Brain microvascular endothelial cell (primary cell): ENCODE measurements at regions not wholly inside any gene's neighbourhood (a gene's known extent, or its start where the extent isn't known, plus 50 kb on each side); places are given as distances from the start of the nearest gene placed in this dataset.
"Not testable (repeated sequence)": the region's sequence is repeated elsewhere in the genome, so short reads cannot be mapped to it uniquely, and the experiment has no call there.

Experiments used
- DNase-seq: peaks from one replicate; pipeline ENCODE4 v3.0.0-alpha.2; 2020
- H3K27ac ChIP-seq: fragments of 250-450 bp; sonication (Bioruptor Pico); 2 replicates; pipeline ENCODE4 v1.5.1; 2020; ENCODE audit warnings: mild to moderate bottlenecking, moderate library complexity
- H3K27me3 ChIP-seq: fragments of 250-450 bp; sonication (Bioruptor Pico); replicated peaks from 2 replicates; pipeline ENCODE4 v1.5.1; 2020; ENCODE audit warnings: mild to moderate bottlenecking
- H3K36me3 ChIP-seq: fragments of 250-450 bp; sonication (Bioruptor Pico); replicated peaks from 2 replicates; pipeline ENCODE4 v1.5.1; 2020; ENCODE audit warnings: mild to moderate bottlenecking
- H3K4me3 ChIP-seq: 2 replicates; pipeline ENCODE4 v1.5.1; 2011; ENCODE audit warnings: low read depth, mild to moderate bottlenecking, control low read depth, low read length, moderate library complexity
- in situ Hi-C: cut with HindIII; loops from 2 replicates; pipeline ENCODE4 v1.10.0; 2017; ENCODE audit warnings: low sequenced_read_pairs, low pct_ligation_motif_present
- TF ChIP-seq, protein P1 (sequence below): IDR thresholded peaks from 2 replicates; pipeline ENCODE4 v1.5.1; 2011; ENCODE audit warnings: low read depth, mild to moderate bottlenecking, moderate library complexity, low read length, control low read depth, inconsistent platforms; ENCODE audit errors: missing control alignments

DNA sequence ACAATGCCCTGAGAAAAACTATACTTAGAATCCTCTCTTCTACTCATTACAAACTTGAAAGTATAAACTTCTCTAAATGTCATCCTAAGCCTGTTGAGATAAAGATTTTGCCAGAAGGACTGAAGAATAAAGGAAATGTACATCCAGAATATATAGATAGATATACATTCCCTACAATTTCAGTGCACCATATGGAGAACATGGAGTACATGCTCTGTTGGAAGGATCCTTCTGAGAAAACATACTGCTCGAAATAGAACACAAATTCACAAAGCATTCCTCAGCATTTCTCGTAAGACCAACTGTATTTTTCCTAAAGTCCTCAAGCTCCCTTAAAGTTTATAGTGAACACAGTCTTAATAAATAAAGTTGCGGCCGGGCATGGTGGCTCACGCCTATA is 69.7 kb upstream of the RASA1 start:
- H3K36me3 ChIP-seq, result no peaks in the 10 kb centered on the region
- TF ChIP-seq, protein P1, sequence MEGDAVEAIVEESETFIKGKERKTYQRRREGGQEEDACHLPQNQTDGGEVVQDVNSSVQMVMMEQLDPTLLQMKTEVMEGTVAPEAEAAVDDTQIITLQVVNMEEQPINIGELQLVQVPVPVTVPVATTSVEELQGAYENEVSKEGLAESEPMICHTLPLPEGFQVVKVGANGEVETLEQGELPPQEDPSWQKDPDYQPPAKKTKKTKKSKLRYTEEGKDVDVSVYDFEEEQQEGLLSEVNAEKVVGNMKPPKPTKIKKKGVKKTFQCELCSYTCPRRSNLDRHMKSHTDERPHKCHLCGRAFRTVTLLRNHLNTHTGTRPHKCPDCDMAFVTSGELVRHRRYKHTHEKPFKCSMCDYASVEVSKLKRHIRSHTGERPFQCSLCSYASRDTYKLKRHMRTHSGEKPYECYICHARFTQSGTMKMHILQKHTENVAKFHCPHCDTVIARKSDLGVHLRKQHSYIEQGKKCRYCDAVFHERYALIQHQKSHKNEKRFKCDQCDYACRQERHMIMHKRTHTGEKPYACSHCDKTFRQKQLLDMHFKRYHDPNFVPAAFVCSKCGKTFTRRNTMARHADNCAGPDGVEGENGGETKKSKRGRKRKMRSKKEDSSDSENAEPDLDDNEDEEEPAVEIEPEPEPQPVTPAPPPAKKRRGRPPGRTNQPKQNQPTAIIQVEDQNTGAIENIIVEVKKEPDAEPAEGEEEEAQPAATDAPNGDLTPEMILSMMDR, result no peak
- no peak overlapping the region for H3K4me3 ChIP-seq
- H3K27me3 ChIP-seq, result no peaks in the 10 kb centered on the region
- no peak for DNase-seq
- H3K27ac ChIP-seq, result no peak overlapping the region
- in situ Hi-C loops, result no loop called here

DNA sequence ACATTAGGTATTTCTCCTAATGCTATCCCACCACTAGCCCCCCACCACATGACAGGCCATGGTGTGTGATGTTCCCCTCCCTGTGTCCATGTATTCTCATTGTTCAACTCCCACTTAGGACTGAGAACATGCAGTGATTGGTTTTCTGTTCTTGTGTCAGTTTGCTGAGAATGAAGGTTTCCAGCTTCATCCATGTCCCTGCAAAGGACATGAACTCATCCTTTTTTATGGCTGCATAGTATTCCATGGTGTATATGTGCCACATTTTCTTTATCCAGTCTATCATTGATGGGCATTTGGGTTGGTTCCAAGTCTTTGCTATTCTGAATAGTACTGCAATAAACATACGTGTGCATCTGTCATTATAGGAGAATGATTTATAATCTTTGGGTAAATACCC is 68.4 kb upstream of the RASA1 start:
- in situ Hi-C loops, H3K27ac ChIP-seq, H3K4me3 ChIP-seq, H3K36me3 ChIP-seq, DNase-seq, H3K27me3 ChIP-seq: not testable (repeated sequence)

DNA sequence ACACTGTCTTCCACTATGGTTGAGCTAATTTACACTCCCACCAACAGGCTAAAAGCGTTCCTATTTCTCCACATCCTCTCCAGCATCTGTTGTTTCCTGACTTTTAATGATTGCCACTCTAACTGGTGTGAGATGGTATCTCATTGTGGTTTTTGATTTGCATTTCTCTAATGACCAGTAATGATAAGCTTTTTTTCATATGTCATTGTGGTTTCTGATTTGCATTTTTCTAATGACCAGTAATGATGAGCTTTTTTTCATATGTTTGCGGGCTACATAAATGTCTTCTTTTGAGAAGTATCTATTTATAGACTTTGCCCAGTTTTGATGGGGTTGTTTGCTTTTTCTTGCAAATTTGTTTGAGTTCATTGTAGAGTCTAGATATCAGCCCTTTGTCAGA is 68.0 kb upstream of the RASA1 start:
- H3K36me3 ChIP-seq, in situ Hi-C loops, H3K4me3 ChIP-seq, DNase-seq, H3K27ac ChIP-seq, H3K27me3 ChIP-seq: not testable (repeated sequence)

DNA sequence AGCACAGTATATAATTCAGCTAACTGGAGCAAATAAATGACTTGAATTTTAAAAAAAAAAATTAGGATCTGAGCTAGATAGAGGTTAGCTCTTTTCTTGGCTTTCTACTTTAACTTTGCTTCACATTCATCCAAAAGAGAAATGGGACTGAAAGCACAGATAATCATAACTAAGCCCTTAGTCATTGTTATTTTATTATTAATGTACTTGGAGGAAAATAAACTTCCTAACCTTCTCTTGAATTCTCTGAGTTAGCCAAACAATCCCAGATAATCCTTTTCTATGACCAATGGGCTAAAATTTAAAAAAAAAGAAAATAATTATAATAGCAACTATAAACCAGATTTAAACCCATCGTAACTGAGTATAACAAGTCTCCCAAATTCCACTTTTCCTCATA is 57.6 kb upstream of the RASA1 start:
- H3K4me3 ChIP-seq, result no peak overlapping the region
- in situ Hi-C loops, result no loop called here
- TF ChIP-seq, protein P1, result no peak
- no peak for DNase-seq
- no peaks in the 10 kb centered on the region for H3K27me3 ChIP-seq
- H3K27ac ChIP-seq, result no peak overlapping the region
- no peaks in the 10 kb centered on the region for H3K36me3 ChIP-seq

DNA sequence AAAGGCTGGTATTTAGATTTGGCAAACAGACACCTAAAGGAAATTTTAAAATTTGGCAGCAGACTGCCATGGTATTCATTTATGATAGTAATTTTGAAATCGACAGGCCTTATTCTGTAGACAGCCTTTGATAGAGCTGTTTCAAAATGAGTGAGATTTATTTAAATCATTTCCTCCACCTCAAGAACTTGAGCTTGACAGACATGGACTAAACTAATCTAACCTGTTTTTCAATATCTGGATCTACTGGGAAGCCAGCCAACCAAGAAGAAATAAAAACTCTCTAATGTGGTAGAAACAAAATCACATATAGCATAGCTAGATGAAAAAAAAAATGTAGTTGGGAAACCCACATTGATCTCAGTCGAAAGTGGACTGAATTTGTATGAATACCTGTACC is 56.9 kb upstream of the RASA1 start:
- Histone ChIP-seq H3K36me3 (no peaks in the 10 kb centered on the region), H3K27ac (no peak overlapping the region), H3K4me3 (no peak overlapping the region), H3K27me3 (no peaks in the 10 kb centered on the region)
- TF ChIP-seq, protein P1, result no peak
- in situ Hi-C loops, result no loop called here
- no peak for DNase-seq

DNA sequence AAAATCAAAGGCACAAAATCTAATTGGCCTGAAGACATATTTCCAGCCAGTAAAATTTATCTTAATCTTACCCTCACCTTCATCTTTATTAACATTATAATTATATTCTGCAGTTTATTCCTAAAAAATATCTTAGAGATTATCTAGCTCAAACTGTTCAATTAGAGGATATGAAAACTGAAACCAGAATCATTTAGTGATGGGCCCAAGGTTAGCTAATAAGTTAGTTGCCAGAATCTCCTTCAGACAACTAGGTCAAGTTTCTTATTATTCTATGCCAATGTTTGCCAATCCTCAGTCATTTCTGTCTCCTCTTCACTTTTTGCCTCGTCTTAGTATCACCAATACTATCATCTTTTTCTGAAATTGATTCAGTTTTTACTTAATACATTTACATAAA is 56.0 kb upstream of the RASA1 start:
- no peaks in the 10 kb centered on the region for H3K27me3 ChIP-seq
- in situ Hi-C loops, result no loop called here
- no peak overlapping the region for H3K27ac ChIP-seq
- no peak for DNase-seq
- H3K4me3 ChIP-seq, result no peak overlapping the region
- no peaks in the 10 kb centered on the region for H3K36me3 ChIP-seq
- TF ChIP-seq, protein P1, result no peak

DNA sequence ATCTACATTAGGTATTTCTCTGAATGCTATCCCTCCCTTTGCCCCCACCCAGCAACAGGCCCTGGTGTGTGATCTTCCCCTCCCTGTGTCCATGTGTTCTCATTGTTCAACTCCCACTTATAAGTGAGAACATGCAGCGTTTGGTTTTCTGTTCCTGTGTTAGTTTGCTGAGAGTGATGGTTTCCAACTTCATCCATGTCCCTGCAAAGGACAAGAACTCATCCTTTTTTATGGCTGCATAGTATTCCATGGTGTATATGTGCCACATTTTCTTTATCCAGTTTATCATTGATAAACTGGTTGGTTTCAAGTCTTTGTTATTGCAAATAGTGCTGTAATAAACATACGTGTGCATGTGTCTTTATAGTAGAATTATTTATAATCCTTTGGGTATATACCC is 55.5 kb upstream of the RASA1 start:
- H3K27ac ChIP-seq, H3K36me3 ChIP-seq, H3K27me3 ChIP-seq, DNase-seq, in situ Hi-C loops, H3K4me3 ChIP-seq: not testable (repeated sequence)

DNA sequence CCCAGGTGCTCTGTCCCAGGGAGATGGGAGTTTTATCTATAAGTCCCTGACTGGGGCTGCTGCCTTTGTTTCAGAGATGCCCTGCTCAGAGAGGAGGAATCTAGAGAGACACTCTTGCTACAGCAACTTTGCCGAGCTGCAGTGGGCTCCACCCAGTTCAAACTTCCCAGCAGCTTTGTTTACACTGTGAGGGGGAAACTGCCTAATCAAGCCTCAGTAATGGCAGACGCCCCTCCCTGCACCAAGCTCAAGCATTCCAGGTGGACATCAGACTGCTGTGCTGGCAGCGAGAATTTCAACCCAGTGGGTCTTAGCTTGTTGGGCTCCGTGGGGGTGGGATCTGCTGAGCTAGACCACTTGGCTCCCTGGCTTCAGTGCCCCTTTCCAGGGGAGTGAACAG is 50.2 kb upstream of the RASA1 start:
- H3K4me3 ChIP-seq, DNase-seq, in situ Hi-C loops, H3K27me3 ChIP-seq, H3K27ac ChIP-seq, H3K36me3 ChIP-seq: not testable (repeated sequence)
